Right cardiac atrium (tissue), 5 donors: ENCODE measurements at regions not wholly inside any gene's neighbourhood (a gene's known extent, or its start where the extent isn't known, plus 50 kb on each side); places are given as distances from the start of the nearest gene placed in this dataset.

Experiments
- ATAC-seq, 2 donors: fragments of 200-7000 bp; cut with Tn5 transposase; one replicate each; pipeline versions ENCODE4 v1.8.0 to v1.9.1; 2020; ENCODE audit warnings: moderate library complexity in 2 of 2, mild to moderate bottlenecking in 1 of 2
- DNase-seq, 3 donors: peaks; one replicate each; pipeline ENCODE4 v3.0.0-alpha.2; 2020
- H3K27ac ChIP-seq: one replicate; pipeline ENCODE4 v1.5.1; 2013; ENCODE audit warnings: mild to moderate bottlenecking, low read length, control low read depth, moderate library complexity
- H3K27me3 ChIP-seq: one replicate; pipeline ENCODE4 v1.6.1; 2013; ENCODE audit not compliant: control insufficient read depth, insufficient read depth
- H3K4me1 ChIP-seq: one replicate; pipeline ENCODE4 v1.6.1; 2013; ENCODE audit warnings: low read length; ENCODE audit not compliant: control insufficient read depth, insufficient read depth
- H3K4me3 ChIP-seq: one replicate; pipeline ENCODE4 v1.5.1; 2013; ENCODE audit warnings: low read length, control low read depth
- H3K9me3 ChIP-seq: one replicate; pipeline ENCODE4 v1.6.1; 2013; ENCODE audit warnings: low read length; ENCODE audit not compliant: control insufficient read depth
- WGBS: extraction: QIAGEN DNeasy Blood & Tissue Kit; methylation state at CpG from one replicate; pipeline ENCODE4 v1.1.7; 2013; 5-methylcytosine and 5-hydroxymethylcytosine counted together
- intact Hi-C, 4 donors: fragments of 100-400 bp; cut with DNase I; formaldehyde crosslinking; loops; one replicate each; pipeline versions ENCODE4 v1.11.0 to v1.14.0; 2022 to 2023
- donor health status: healthy with polysubstance abuse.
- donor health status: DM: no; HTN: yes; CAD: no.
- donor health status: DM: no; HTN: no; CAD: no.
- donor health status: DM: no; HTN: yes; CAD: no; lungs with severe emphysema.
- donor health status: DM: yes; HTN: yes; CAD: no.

GRCh38 chr10:121102706-121103105, 251.5 kb downstream of the WDR11 start:
- H3K27me3 ChIP-seq = no peaks in the 10 kb centered on the region
- no peak overlapping the region for H3K27ac ChIP-seq
- H3K4me3 ChIP-seq = no peak overlapping the region
- WGBS = 52% methylated on average over 4 of the region's 4 CpGs
- no peak for ATAC-seq
- no peaks in the 10 kb centered on the region for H3K9me3 ChIP-seq
- intact Hi-C loops = no loop called here
- H3K4me1 ChIP-seq = no peaks in the 10 kb centered on the region
- no peak for DNase-seq

GRCh38 chr10:121104476-121105111, 253.4 kb downstream of the WDR11 start:
- WGBS = 93% methylated on average over 1 of the region's 1 CpG
- H3K4me3 ChIP-seq = no peak overlapping the region
- intact Hi-C loops = no loop called here
- DNase-seq = no peak
- no peaks in the 10 kb centered on the region for H3K4me1 ChIP-seq
- H3K27me3 ChIP-seq = no peaks in the 10 kb centered on the region
- no peaks in the 10 kb centered on the region for H3K9me3 ChIP-seq
- H3K27ac ChIP-seq = no peak overlapping the region
- ATAC-seq = no peak

GRCh38 chr10:121106611-121107010, 255.4 kb downstream of the WDR11 start:
- DNase-seq (no peak), ATAC-seq (no peak)
- 67% methylated on average over 4 of the region's 4 CpGs for WGBS
- H3K27ac ChIP-seq = no peak overlapping the region
- H3K9me3 ChIP-seq = no peaks in the 10 kb centered on the region
- H3K4me3 ChIP-seq = no peak overlapping the region
- no peaks in the 10 kb centered on the region for H3K4me1 ChIP-seq
- H3K27me3 ChIP-seq = no peaks in the 10 kb centered on the region
- intact Hi-C loops = no loop called here

GRCh38 chr10:121108051-121108450, 256.9 kb downstream of the WDR11 start:
- no peak for ATAC-seq
- intact Hi-C loops = no loop called here

GRCh38 chr10:121110369-121110768, 259.2 kb downstream of the WDR11 start:
- no peak for DNase-seq
- no peaks in the 10 kb centered on the region for H3K27me3 ChIP-seq
- H3K9me3 ChIP-seq = no peaks in the 10 kb centered on the region
- ATAC-seq = no peak
- intact Hi-C loops = no loop called here
- H3K27ac ChIP-seq = no peak overlapping the region
- H3K4me1 ChIP-seq = no peaks in the 10 kb centered on the region
- H3K4me3 ChIP-seq = no peak overlapping the region

More at GRCh38 chr10:121108051-121108450, 256.9 kb downstream of the WDR11 start:
- 95% methylated on average over 3 of the region's 3 CpGs for WGBS
- H3K27ac ChIP-seq = no peak overlapping the region
- DNase-seq = no peak
- no peaks in the 10 kb centered on the region for H3K9me3 ChIP-seq
- H3K4me3 ChIP-seq = no peak overlapping the region
- no peaks in the 10 kb centered on the region for H3K27me3 ChIP-seq
- H3K4me1 ChIP-seq = no peaks in the 10 kb centered on the region

DNA sequence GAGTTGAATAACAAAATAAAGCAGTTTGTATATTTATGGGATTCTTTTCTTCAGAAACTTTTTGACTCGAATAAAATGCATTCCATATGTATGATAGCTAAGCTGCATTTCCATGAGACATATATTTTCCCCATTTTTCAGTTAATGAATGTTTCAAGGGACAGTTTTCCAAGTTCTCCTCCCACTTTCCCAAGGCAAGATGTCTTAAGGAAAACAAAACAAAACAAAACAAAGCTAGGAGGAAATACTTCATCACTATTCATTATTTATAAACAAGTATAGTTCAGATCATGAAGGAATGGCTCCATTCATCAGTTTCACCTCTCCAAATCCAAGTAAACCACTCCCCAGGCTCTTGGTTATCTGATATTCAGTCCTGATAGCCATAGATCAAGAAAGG, 261.0 kb downstream of the WDR11 start:
- 53% methylated on average over 1 of the region's 1 CpG for WGBS
- ATAC-seq = no peak

DNA sequence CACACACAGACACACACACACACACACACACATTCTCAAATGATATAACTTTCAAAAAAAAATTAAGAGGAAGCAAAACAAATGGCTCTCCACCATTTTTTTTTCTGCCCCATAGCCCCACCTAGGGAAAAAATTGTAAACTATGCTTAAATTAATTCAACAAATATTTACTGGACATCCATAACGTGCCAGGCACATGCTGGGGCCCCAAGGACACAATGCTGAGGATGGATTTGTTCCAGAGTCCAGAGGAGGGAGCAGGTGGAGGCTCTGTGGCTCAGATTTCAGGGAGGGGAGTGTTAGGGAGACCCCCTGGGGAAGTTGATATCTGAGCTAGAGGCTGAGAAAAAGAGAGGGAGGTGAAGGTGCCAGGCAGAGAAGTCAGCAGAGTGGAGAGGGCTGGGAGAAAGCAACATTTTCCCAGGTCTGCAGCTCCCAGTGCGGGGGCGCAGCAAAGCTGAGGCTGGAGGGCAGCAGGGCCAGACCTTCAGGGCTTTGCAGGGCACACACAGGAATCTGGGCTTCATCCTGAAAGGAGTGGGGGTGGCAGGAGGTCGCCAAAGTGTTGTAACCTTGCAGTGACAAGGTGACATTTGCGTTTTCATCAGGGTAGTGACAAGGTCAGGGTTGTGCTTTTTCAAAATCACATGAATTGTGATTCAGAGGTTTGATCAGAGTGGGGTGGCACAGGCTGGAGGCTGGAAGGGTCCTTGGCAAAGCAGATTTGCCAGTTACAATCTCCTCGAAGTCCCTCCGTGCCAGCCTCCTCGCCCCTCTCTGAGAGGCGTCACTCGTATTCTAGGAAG, 261.6 kb downstream of the WDR11 start:
- Histone ChIP-seq H3K9me3 (no peaks in the 10 kb centered on the region), H3K27ac (no peak overlapping the region)
- WGBS = 67% methylated on average over 10 of the region's 10 CpGs

More for the DNA sequence above, 261.0 kb downstream of the WDR11 start:
- no peak for DNase-seq
- Histone ChIP-seq H3K4me3 (no peak overlapping the region), H3K9me3 (no peaks in the 10 kb centered on the region), H3K27me3 (no peaks in the 10 kb centered on the region), H3K4me1 (no peaks in the 10 kb centered on the region), H3K27ac (no peak overlapping the region)
- intact Hi-C loops = no loop called here

GRCh38 chr10:121113385-121113696, 262.2 kb downstream of the WDR11 start:
- Histone ChIP-seq H3K4me3 (no peak overlapping the region), H3K9me3 (no peaks in the 10 kb centered on the region), H3K27me3 (no peaks in the 10 kb centered on the region), H3K4me1 (no peaks in the 10 kb centered on the region), H3K27ac (no peak overlapping the region)
- no peak for DNase-seq
- intact Hi-C loops = no loop called here
- ATAC-seq = no peak

More for the DNA sequence above, 261.6 kb downstream of the WDR11 start:
- H3K4me1 ChIP-seq = no peaks in the 10 kb centered on the region
- DNase-seq = no peak
- H3K4me3 ChIP-seq = no peak overlapping the region
- ATAC-seq = no peak
- H3K27me3 ChIP-seq = no peaks in the 10 kb centered on the region
- intact Hi-C loops = no loop called here

GRCh38 chr10:121113911-121114310, 262.7 kb downstream of the WDR11 start:
- ATAC-seq (no peak), DNase-seq (no peak)
- Histone ChIP-seq H3K9me3 (no peaks in the 10 kb centered on the region), H3K27me3 (no peaks in the 10 kb centered on the region), H3K27ac (no peak overlapping the region), H3K4me3 (no peak overlapping the region), H3K4me1 (no peaks in the 10 kb centered on the region)
- WGBS = 70% methylated on average over 3 of the region's 3 CpGs
- intact Hi-C loops = no loop called here

GRCh38 chr10:121115154-121115553, 264.0 kb downstream of the WDR11 start:
- ATAC-seq (no peak), DNase-seq (no peak)
- Histone ChIP-seq H3K27me3 (no peaks in the 10 kb centered on the region), H3K4me3 (no peak overlapping the region), H3K27ac (no peak overlapping the region), H3K9me3 (no peaks in the 10 kb centered on the region), H3K4me1 (no peaks in the 10 kb centered on the region)
- intact Hi-C loops = no loop called here
- WGBS = 80% methylated on average over 1 of the region's 1 CpG

DNA sequence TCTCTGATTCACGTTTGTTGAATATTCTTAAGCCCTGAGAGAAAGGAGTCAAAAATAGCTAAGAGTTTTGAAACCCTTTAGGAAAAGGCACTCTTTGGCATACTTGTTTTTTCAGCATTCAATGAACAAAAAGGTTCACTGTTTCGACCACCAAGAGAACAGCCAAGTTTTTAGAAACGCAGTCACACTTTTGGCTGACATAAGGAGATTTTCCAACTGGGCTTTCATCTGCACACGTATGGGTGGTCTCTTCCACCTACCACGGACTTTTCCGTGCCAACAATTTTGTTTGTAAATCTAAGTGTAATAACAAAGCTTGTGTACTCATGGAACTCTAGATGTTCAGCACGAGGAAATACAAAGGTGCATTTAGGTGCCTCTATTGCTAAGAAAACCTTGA, 270.3 kb downstream of the WDR11 start:
- Histone ChIP-seq H3K27me3 (no peaks in the 10 kb centered on the region), H3K4me3 (no peak overlapping the region), H3K9me3 (no peaks in the 10 kb centered on the region), H3K4me1 (no peaks in the 10 kb centered on the region), H3K27ac (no peak overlapping the region)
- no peak for DNase-seq
- intact Hi-C loops = no loop called here
- ATAC-seq = no peak
- WGBS = 64% methylated on average over 7 of the region's 7 CpGs
